Eye (tissue), 1 donor: ENCODE measurements at regions not wholly inside any gene's neighbourhood (a gene's known extent, or its start where the extent isn't known, plus 50 kb on each side); places are given as distances from the start of the nearest gene placed in this dataset.
A peak's percentile ranks its signal among the peaks of the same experiment; 100 is the strongest.

Source experiments
- DNase-seq: peaks from one replicate; pipeline ENCODE4 v3.0.0-alpha.2; 2015

DNA sequence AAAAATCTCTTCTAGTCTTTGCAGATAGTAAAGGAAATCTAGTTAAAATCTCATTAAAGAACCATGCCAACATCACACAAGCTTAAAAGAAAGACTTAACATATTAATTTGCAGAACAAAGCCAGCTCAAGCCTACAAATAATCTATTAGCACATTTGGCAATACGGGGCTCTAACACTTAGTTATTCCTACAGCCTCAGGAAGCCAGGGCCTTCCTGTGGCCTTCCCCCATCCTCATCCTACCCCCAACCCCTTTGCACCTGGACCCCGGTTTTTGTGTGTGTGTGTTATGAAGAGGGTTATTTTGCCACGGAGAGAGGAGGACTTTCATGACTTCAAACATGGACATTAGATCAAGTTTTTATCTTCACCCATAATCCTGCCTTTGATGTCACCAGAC lies 64.6 kb downstream of the FOXB2 start:
- no peak for DNase-seq

DNA sequence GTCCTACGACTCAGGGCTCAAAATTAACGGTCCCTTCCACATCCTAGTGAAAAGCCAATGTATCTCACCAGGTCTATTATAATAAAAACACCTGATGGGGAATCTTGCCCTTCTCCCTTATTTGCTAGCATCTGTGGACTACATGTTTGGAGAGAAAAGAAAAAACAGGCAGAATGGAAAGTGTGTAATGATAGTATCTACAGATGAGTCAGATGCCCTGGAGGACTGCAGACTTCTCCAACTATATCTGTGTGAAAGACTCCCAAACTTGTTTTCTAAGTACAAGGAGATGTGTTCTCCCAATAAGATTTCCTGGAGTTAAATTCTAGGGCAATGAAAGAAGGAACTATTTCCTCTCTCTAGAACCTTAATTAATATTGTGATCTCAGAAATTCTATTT lies 66.0 kb downstream of the FOXB2 start:
- DNase-seq = no peak

DNA sequence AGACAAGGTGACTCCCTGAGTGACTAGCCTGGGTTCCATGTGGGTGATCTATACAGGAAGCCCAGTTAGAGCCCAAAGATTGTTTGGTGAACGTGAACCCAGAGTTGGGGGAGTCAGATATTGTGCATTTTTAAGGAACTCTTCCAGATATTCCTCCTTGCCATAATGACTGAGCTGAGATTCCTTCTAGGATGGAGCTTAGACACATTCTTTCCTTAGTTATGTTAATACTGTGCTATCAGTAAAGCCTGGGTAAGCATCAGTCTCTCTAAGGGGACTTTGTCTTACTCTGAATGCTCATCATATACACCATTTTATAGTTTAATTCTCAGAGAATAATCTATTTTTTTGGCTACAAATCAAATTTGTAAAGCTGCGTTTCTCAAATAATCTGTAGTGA lies 68.1 kb downstream of the FOXB2 start:
- DNase-seq = no peak

DNA sequence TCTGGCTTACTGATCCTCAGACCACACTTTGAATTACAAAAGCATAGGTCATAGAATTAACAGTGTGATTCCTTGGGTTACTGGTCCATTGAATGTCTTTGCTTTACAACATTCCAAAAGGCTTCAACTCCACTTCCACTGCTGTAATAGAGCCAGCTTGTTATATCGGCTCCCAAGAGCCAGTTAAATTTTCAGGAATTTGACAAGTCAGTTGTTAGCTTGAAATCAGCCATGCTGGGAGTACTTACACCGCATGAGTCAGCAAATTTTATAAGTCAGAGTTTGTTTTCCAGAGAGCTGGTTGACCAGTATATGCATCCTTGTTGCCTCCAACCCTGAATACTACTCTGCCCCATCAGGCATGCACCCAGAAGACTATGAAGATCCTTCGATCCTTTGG lies 73.1 kb downstream of the FOXB2 start:
- no peak for DNase-seq

DNA sequence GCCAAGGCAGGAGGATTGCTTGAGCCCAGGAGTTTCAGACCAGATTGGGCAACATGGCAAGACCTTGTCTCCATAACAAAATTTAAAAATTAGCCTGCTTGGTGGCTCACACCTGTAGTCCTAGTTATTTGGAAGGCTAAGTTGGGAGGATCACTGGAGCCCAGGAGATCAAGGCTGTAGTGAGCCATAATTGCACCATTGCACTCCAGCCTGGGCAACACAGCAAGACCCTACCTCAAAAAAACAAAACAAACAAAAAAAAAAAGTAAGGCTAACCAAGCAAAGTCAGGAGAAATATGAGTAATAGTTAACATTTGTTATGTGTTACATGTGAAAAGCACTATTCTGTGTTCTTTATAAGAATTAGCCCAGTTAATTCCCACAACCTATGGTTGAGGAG lies 74.7 kb downstream of the FOXB2 start:
- no peak for DNase-seq

DNA sequence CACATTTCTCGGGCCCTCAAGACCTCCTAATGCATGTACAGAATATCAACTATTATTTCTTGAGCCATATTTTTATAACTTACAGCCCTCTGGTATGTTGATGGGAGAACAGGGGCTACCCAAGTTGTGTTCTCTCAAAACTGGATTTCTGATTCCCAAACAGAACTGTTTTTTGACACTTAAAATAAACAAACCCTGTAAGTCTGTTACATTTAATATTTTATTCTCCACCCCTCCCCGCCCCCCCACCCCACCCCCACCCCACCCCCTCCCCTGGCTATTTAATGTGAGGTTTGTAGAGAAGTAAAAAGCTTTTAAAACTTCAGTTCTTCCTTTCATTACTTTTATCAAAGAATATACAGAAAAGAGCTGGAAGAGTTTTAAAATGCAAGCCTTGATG lies 77.9 kb downstream of the FOXB2 start:
- no peak for DNase-seq

DNA sequence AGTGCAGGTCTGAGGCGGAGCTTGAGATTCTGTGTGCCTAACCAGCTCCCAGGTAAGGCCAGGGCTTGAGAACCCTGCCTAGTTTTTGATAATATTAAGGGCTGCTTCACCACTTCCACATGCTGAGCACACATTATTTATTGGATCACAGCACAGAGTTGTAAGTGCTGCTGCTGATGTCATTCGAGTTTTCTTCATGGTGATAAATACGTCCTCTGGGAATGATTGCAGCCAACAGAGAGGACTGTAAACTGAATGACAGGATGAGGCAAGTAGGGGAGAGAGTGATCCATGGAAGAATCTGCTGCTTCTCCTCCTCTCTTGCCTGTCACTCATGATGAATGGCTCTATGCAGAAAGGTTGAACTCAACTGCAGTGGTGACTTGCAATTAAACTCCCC lies 77.9 kb upstream of the VPS13A start:
- DNase-seq = peak; percentile 40

DNA sequence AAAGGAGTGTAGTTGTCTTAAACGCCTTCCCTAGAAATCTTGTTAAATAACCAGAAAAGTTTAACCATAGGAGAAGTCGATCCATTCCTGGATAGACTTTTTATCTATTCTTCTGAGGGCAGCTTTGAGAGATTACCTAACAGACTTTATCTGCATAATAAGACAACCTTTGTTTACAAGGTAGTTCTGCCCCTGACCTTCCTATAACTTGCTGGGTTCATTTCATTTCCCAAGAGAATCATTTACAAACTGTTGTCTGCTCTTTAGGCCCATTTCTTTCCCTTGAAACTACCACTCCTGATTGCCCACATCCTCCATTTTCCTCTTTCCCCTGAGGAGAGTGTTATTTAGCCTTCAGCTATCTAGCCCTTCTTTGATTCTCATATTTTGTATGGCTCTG lies 65.9 kb upstream of the VPS13A start:
- no peak for DNase-seq

DNA sequence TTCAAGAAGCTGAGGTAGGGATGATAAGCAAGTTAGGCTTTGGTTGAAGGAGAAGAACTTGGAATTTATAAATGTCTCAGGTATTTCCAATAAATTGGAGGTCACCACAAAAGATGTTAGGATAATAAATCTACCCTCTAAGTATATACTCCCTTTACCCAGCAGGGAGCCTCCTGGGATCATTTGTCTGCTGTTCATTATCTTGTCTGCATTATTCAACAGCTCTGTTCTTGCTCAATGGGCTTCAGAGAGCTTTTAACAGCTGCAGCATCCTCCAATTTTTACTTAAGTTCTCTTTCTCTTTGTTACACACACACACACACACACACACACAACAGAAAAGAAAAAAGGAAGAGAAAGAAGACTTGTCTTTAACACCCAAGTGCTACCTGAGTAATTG lies 51.7 kb upstream of the VPS13A start:
- peak; percentile 27 for DNase-seq

DNA sequence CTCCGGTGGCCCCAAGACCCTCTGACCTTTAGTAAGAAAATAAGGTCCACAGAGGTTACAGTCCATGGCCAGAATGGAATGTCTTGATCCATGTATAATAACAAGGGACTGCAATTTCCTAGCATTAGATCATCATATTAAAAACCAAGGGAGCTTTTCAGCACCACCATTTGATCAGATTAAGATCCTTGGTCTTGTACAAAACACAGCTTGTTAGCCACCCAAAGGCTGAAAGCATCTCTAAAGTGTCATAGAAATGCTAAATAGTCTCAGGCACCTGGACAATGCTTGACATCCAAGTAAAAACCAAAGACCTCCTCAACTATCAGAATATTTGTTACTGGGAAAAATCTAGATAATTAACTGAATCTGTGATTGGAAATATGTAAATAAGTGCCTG lies 50.3 kb upstream of the VPS13A start:
- DNase-seq = no peak
